K562 (cell line): ENCODE measurements at regions not wholly inside any gene's neighbourhood (a gene's known extent, or its start where the extent isn't known, plus 50 kb on each side); places are given as distances from the start of the nearest gene placed in this dataset.

Source experiments
- ATAC-seq: fragments of 200-7000 bp; cut with Tn5 transposase; 3 replicates; pipeline ENCODE4 v1.9.1; 2020; ENCODE audit warnings: moderate library complexity
- BruUV-seq: library from RNA; stranded (reverse); fragments of 400-500 nt; replicated peaks from 2 replicates; lab custom pipeline; 2021; lab: Mats Ljungman, UMichigan
- CTCF ChIA-PET: fragments of 300-600 bp; formaldehyde crosslinking; extraction: SDS; loops from one replicate; lab custom pipeline; 2021; ENCODE audit warnings: low intra/inter-chr PET ratio; lab: Yijun Ruan, JAX
- POLR2A ChIA-PET: fragments of 300-600, 350-650 bp; sonication (Branson Sonifier 250); formaldehyde crosslinking; extraction: SDS; loops from one replicate; lab custom pipeline; 2021; ENCODE audit warnings: antibody characterized with exemption, inconsistent platforms; lab: Yijun Ruan, JAX
- DNase-seq, 4 experiments: peaks; one replicate each; pipeline versions ENCODE4 v3.0.0 to v3.0.0-alpha.2; 2011 to 2018; ENCODE audit warnings: low spot score in 3 of 4, mixed read lengths in 3 of 4; ENCODE audit errors: extremely low read depth in 1 of 4
- FAIRE-seq: peaks from 2 replicates; lab custom pipeline; 2011; peaks lifted over from hg19 to GRCh38; lab: Jason Lieb, UNC
- H2AFZ ChIP-seq: 2 replicates; pipeline ENCODE4 v1.6.0; 2011; ENCODE audit warnings: low read depth, low read length, control low read depth, inconsistent platforms
- H3K27ac ChIP-seq: fragments of 200-600 bp; 3 replicates; pipeline ENCODE4 v1.8.0; 2011; ENCODE audit warnings: low read depth, mild to moderate bottlenecking, control low read depth, inconsistent platforms, low read length, moderate library complexity, mixed read lengths; ENCODE audit errors: extremely low read depth
- H3K27me3 ChIP-seq, 2 experiments: fragments of 300-600 bp in 1 of 2; 2 replicates in 1 of 2; 3 replicates in 1 of 2; pipeline versions ENCODE4 v1.6.0 to v1.8.0; 2011; ENCODE audit warnings: inconsistent platforms in 2 of 2, low read length in 2 of 2, mild to moderate bottlenecking in 1 of 2, mixed read lengths in 1 of 2, moderate library complexity in 1 of 2; ENCODE audit not compliant: control insufficient read depth in 2 of 2, insufficient read depth in 2 of 2
- H3K36me3 ChIP-seq: fragments of 300-600 bp; 3 replicates; pipeline ENCODE4 v1.8.0; 2011; ENCODE audit warnings: mild to moderate bottlenecking, low read length, inconsistent platforms; ENCODE audit not compliant: control insufficient read depth, insufficient read depth
- H3K4me1 ChIP-seq, 2 experiments: fragments of 200-600 bp in 1 of 2; replicated peaks in 1 of 2; 2 replicates in 1 of 2; 3 replicates in 1 of 2; pipeline versions ENCODE4 v1.5.1 to v1.8.0; 2011; ENCODE audit warnings: inconsistent platforms in 2 of 2, low read length in 2 of 2, mild to moderate bottlenecking in 1 of 2, mixed read lengths in 1 of 2, moderate library complexity in 1 of 2; ENCODE audit not compliant: control insufficient read depth in 2 of 2, insufficient read depth in 2 of 2
- H3K4me2 ChIP-seq: 2 replicates; pipeline ENCODE4 v1.6.1; 2011; ENCODE audit warnings: low read length, control low read depth, inconsistent platforms, mixed read lengths; ENCODE audit not compliant: insufficient read depth
- H3K4me3 ChIP-seq: fragments of 200-600 bp; sonication (generic), shearing (Covaris generic); 2 replicates; pipeline ENCODE4 v1.5.1; 2016; ENCODE audit warnings: control low read depth, inconsistent platforms
- H3K79me2 ChIP-seq: fragments of 200-600 bp; 3 replicates; pipeline ENCODE4 v1.8.0; 2011; ENCODE audit warnings: low read length, inconsistent platforms; ENCODE audit not compliant: control insufficient read depth, insufficient read depth
- H3K9ac ChIP-seq, 2 experiments: 2 replicates each; pipeline versions ENCODE4 v1.6.0 to v1.6.1; 2011; ENCODE audit warnings: low read depth in 2 of 2, low read length in 2 of 2, control low read depth in 1 of 2, inconsistent platforms in 1 of 2, mild to moderate bottlenecking in 1 of 2, mixed read lengths in 1 of 2; ENCODE audit not compliant: insufficient read depth in 1 of 2
- H3K9me1 ChIP-seq: one replicate; pipeline ENCODE4 v1.6.0; 2011; ENCODE audit warnings: inconsistent platforms, mild to moderate bottlenecking, low read length, moderate library complexity; ENCODE audit not compliant: control insufficient read depth, insufficient read depth
- H3K9me3 ChIP-seq: replicated peaks from 2 replicates; pipeline ENCODE4 v1.5.1; 2011; ENCODE audit warnings: low read depth, low read length, inconsistent platforms; ENCODE audit not compliant: control insufficient read depth, insufficient read depth
- H4K20me1 ChIP-seq: replicated peaks from 2 replicates; pipeline ENCODE4 v1.6.1; 2011; ENCODE audit warnings: low read length, inconsistent platforms, mixed read lengths; ENCODE audit not compliant: control insufficient read depth, insufficient read depth
- E2F8 ChIP-seq: fragments of 450-650 bp; IDR thresholded peaks from 2 replicates; pipeline ENCODE4 v1.7.1; 2018; ENCODE audit warnings: mild to moderate bottlenecking, low read depth; ENCODE audit not compliant: partially characterized antibody
- ILF3 ChIP-seq: fragments of 450-650 bp; IDR thresholded peaks from 2 replicates; pipeline ENCODE4 v1.6.1; 2018; ENCODE audit warnings: antibody characterized with exemption, mild to moderate bottlenecking, moderate library complexity, borderline replicate concordance
- MIER1 ChIP-seq: fragments of 450-650 bp; IDR thresholded peaks from 2 replicates; pipeline ENCODE4 v1.6.1; 2016; ENCODE audit warnings: antibody characterized with exemption, mild to moderate bottlenecking, low read depth
- RBFOX2 ChIP-seq: fragments of 200-400 bp; formaldehyde crosslinking; IDR thresholded peaks from 2 replicates; pipeline ENCODE4 v1.6.1; 2017; ENCODE audit warnings: low read depth, mild to moderate bottlenecking, low read length, moderate library complexity
- ZNF324 ChIP-seq: fragments of 250-450 bp; sonication (Bioruptor Pico); IDR thresholded peaks from 2 replicates; pipeline ENCODE4 v1.4.0; 2020; ENCODE audit warnings: mild to moderate bottlenecking
- ZNF780A ChIP-seq: fragments of 250-450 bp; sonication (Bioruptor Pico); IDR thresholded peaks from 2 replicates; pipeline ENCODE4 v1.5.0; 2021; ENCODE audit warnings: mild to moderate bottlenecking
- WGBS: fragments of 100-300 bp; shearing (Covaris generic); methylation state at CpG from one replicate; pipeline ENCODE4 v1.1.6; 2016; ENCODE audit warnings: low coverage, mixed read lengths; ENCODE audit not compliant: insufficient coverage; ENCODE audit errors: missing lambda C conversion rate; 5-methylcytosine and 5-hydroxymethylcytosine counted together
- in situ Hi-C: fragments of 300-500 bp; cut with MboI; formaldehyde crosslinking; loops from 4 replicates; pipeline ENCODE4 v1.15.0; 2018; ENCODE audit warnings: inconsistent platforms, mixed read lengths
- intact Hi-C: fragments of 100-400 bp; cut with micrococcal nuclease; formaldehyde crosslinking; loops from 2 replicates; pipeline ENCODE4 v1.14.2; 2022

- TF ChIP-seq E2F8 (no peak), ILF3 (no peak), ZNF780A (CRISPR knock-in tag) (no peak), MIER1 (no peak)
Observed at GRCh38 chr12:30507576-30507975, 188.1 kb downstream of the IPO8 start (continued).

GRCh38 chr12:30506411-30506810, 189.3 kb downstream of the IPO8 start:
- no peaks in the 10 kb centered on the region for H3K79me2 ChIP-seq
- no TSS peak for BruUV-seq
- TF ChIP-seq RBFOX2 (no peak), ZNF324 (CRISPR knock-in tag) (no peak)
- TF ChIP-seq, all 486 proteins: peak for 0
- Histone ChIP-seq H3K4me3 (no peak overlapping the region), H3K36me3 (no peaks in the 10 kb centered on the region), H3K9ac (no peak overlapping the region), H3K27me3 (no peaks in the 10 kb centered on the region; a peak in 1 of 5 replicates), H3K27ac (no peak overlapping the region), H4K20me1 (no peaks in the 10 kb centered on the region), H3K4me1 (peaks cover 0 to 7% of the 10 kb centered on the region in 2 experiments; a peak in 3 of 5 replicates), H3K9me1 (no peaks in the 10 kb centered on the region), H3K4me2 (no peak overlapping the region), H3K9me3 (no peaks in the 10 kb centered on the region), H2AFZ (no peak overlapping the region)
- POLR2A ChIA-PET, result interaction anchor here (0.6 kb wide), 1 partner anchor 8 kb away, joined by 3 read pairs; no protein-coding TSS in a partner anchor
- no peak for FAIRE-seq
- CTCF ChIA-PET, result no interaction called here
- no peak for DNase-seq
- in situ Hi-C loops, result no loop called here
- intact Hi-C loops, result no loop called here
- 24% methylated on average over 5 of the region's 7 CpGs for WGBS
- ATAC-seq, result no peak
